KMS-11 (cell line): ENCODE measurements at regions not wholly inside any gene's neighbourhood (a gene's known extent, or its start where the extent isn't known, plus 50 kb on each side); places are given as distances from the start of the nearest gene placed in this dataset.

Experiments used
- H2AFZ ChIP-seq: fragments of 200-600 bp; sonication (generic); 2 replicates; pipeline ENCODE4 v1.6.1; 2016; ENCODE audit warnings: antibody characterized with exemption, mixed run types, low read depth
- H3K27ac ChIP-seq: fragments of 200-600 bp; sonication (generic); 2 replicates; pipeline ENCODE4 v1.6.1; 2016; ENCODE audit warnings: mild to moderate bottlenecking, mixed run types
- H3K27me3 ChIP-seq: fragments of 200-600 bp; sonication (generic); 2 replicates; pipeline ENCODE4 v1.6.1; 2017; ENCODE audit warnings: mild to moderate bottlenecking, low read depth, mixed run types, moderate library complexity; ENCODE audit not compliant: insufficient read depth
- H3K36me3 ChIP-seq: fragments of 200-600 bp; sonication (generic); 2 replicates; pipeline ENCODE4 v1.6.1; 2017; ENCODE audit warnings: mild to moderate bottlenecking, mixed run types; ENCODE audit not compliant: insufficient read depth
- H3K4me1 ChIP-seq: fragments of 200-600 bp; sonication (generic); 2 replicates; pipeline ENCODE4 v1.6.1; 2016; ENCODE audit warnings: mild to moderate bottlenecking, low read depth, mixed run types; ENCODE audit not compliant: poor library complexity, severe bottlenecking
- H3K4me2 ChIP-seq: fragments of 200-600 bp; sonication (generic); 2 replicates; pipeline ENCODE4 v1.7.0; 2016; ENCODE audit warnings: mild to moderate bottlenecking, mixed run types
- H3K4me3 ChIP-seq: fragments of 200-600 bp; sonication (generic); IDR thresholded peaks from 2 replicates; pipeline ENCODE4 v1.6.1; 2017; ENCODE audit warnings: low read depth, low read length, mixed read lengths; ENCODE audit not compliant: insufficient read depth
- H3K79me2 ChIP-seq: fragments of 200-600 bp; sonication (generic); 2 replicates; pipeline ENCODE4 v1.6.1; 2016; ENCODE audit warnings: low read depth, mixed run types; ENCODE audit not compliant: insufficient read depth
- H3K9ac ChIP-seq: fragments of 200-600 bp; sonication (generic); 2 replicates; pipeline ENCODE4 v1.6.1; 2016; ENCODE audit warnings: mild to moderate bottlenecking, mixed run types
- H4K20me1 ChIP-seq: fragments of 200-600 bp; sonication (generic); 2 replicates; pipeline ENCODE4 v1.6.1; 2016; ENCODE audit warnings: mild to moderate bottlenecking, mixed run types; ENCODE audit not compliant: insufficient read depth
- CTCF ChIP-seq: fragments of 200-600 bp; sonication (generic); conservative IDR thresholded peaks from 2 replicates; pipeline ENCODE4 v1.6.1; 2017; ENCODE audit warnings: low read depth, mild to moderate bottlenecking, antibody characterized with exemption, low read length, moderate library complexity, mixed read lengths

GRCh38 chr12:78683031-78683430 lies 181.5 kb upstream of the SYT1 start:
- H3K9ac ChIP-seq: no peak overlapping the region
- no peaks in the 10 kb centered on the region for H3K36me3 ChIP-seq
- no peak overlapping the region for H3K4me3 ChIP-seq
- H3K79me2 ChIP-seq: no peaks in the 10 kb centered on the region
- no peak for TF ChIP-seq CTCF
- H3K27me3 ChIP-seq: no peaks in the 10 kb centered on the region
- H4K20me1 ChIP-seq: no peaks in the 10 kb centered on the region
- no peak overlapping the region for H3K4me2 ChIP-seq
- H2AFZ ChIP-seq: no peak overlapping the region
- no peak overlapping the region for H3K27ac ChIP-seq
- H3K4me1 ChIP-seq: peaks cover 12% of the 10 kb centered on the region

- H3K27ac ChIP-seq: no peak overlapping the region
- no peaks in the 10 kb centered on the region for H3K79me2 ChIP-seq
- H3K36me3 ChIP-seq: no peaks in the 10 kb centered on the region
- no peak overlapping the region for H2AFZ ChIP-seq
- no peak overlapping the region for H3K4me2 ChIP-seq
- no peaks in the 10 kb centered on the region for H4K20me1 ChIP-seq
- peaks cover 12% of the 10 kb centered on the region for H3K4me1 ChIP-seq
- H3K4me3 ChIP-seq: no peak overlapping the region
- no peak overlapping the region for H3K9ac ChIP-seq
- TF ChIP-seq CTCF: no peak
- no peaks in the 10 kb centered on the region for H3K27me3 ChIP-seq
Measured at GRCh38 chr12:78683626-78684025, 180.9 kb upstream of the SYT1 start.

GRCh38 chr12:78684419-78684818 lies 180.2 kb upstream of the SYT1 start:
- Histone ChIP-seq H3K79me2 (no peaks in the 10 kb centered on the region), H3K9ac (no peak overlapping the region), H2AFZ (no peak overlapping the region), H3K27me3 (no peaks in the 10 kb centered on the region), H4K20me1 (no peaks in the 10 kb centered on the region), H3K4me2 (no peak overlapping the region), H3K4me3 (no peak overlapping the region), H3K36me3 (no peaks in the 10 kb centered on the region), H3K27ac (no peak overlapping the region), H3K4me1 (peaks cover 12% of the 10 kb centered on the region)
- TF ChIP-seq CTCF: no peak

GRCh38 chr12:78695749-78696148 lies 168.8 kb upstream of the SYT1 start:
- Histone ChIP-seq H2AFZ (no peak overlapping the region), H3K4me2 (no peak overlapping the region), H3K79me2 (no peaks in the 10 kb centered on the region), H4K20me1 (no peaks in the 10 kb centered on the region), H3K27ac (no peak overlapping the region), H3K36me3 (no peaks in the 10 kb centered on the region; the same call in 1 of the 2 replicates), H3K4me1 (no peaks in the 10 kb centered on the region), H3K9ac (no peak overlapping the region), H3K4me3 (no peak overlapping the region), H3K27me3 (no peaks in the 10 kb centered on the region)
- TF ChIP-seq CTCF: no peak
